ENCODE measurements at regions not wholly inside any gene's neighbourhood (a gene's known extent, or its start where the extent isn't known, plus 50 kb on each side); places are given as distances from the start of the nearest gene placed in this dataset.

DNA sequence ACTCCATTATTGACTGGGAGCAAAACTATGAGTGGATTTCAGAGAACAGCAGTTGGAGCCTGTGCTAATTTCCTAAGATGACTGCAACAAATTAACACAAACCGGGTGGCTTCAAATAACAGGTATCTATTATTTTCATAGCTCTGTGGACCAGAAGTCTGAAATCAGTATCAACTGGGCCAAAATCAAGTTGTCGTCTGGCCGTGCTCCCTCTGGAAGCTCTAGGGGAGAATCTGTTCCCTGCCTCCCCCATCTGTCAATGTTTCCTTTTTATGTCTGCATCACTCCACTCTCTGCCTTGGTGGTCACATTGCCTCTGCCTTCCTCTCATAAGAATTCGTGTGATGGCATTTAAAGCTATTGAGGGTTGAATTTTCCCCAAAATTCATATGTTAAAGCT is 269.8 kb downstream of the TMX3 start:
- TF ChIP-seq, protein P1, sequence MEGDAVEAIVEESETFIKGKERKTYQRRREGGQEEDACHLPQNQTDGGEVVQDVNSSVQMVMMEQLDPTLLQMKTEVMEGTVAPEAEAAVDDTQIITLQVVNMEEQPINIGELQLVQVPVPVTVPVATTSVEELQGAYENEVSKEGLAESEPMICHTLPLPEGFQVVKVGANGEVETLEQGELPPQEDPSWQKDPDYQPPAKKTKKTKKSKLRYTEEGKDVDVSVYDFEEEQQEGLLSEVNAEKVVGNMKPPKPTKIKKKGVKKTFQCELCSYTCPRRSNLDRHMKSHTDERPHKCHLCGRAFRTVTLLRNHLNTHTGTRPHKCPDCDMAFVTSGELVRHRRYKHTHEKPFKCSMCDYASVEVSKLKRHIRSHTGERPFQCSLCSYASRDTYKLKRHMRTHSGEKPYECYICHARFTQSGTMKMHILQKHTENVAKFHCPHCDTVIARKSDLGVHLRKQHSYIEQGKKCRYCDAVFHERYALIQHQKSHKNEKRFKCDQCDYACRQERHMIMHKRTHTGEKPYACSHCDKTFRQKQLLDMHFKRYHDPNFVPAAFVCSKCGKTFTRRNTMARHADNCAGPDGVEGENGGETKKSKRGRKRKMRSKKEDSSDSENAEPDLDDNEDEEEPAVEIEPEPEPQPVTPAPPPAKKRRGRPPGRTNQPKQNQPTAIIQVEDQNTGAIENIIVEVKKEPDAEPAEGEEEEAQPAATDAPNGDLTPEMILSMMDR (IDR thresholded peaks at IDR 0.05; ENCODE audit: low read depth, low read length): no peak
- no peak for TF ChIP-seq EZH2phosphoT487 (IDR thresholded peaks at IDR 0.05; ENCODE audit: low read depth)
- no peak overlapping the region for H3K27ac ChIP-seq (ENCODE audit: low read length)
- H3K9me3 ChIP-seq (ENCODE audit: insufficient read depth, low read length): no peaks in the 10 kb centered on the region
- no peaks in the 10 kb centered on the region for H3K27me3 ChIP-seq (ENCODE audit: low read depth, low read length)
- no peaks in the 10 kb centered on the region for H4K20me1 ChIP-seq (ENCODE audit: insufficient read depth, low read length)
- no peak overlapping the region for H3K9ac ChIP-seq (ENCODE audit: low read length)
- H3K79me2 ChIP-seq (ENCODE audit: low read length): no peaks in the 10 kb centered on the region
- H2AFZ ChIP-seq (ENCODE audit: low read depth, low read length): no peak overlapping the region
- no peak overlapping the region for H3K4me2 ChIP-seq (ENCODE audit: low read length)
- H3K4me3 ChIP-seq (ENCODE audit: low read length): no peak overlapping the region
- no peaks in the 10 kb centered on the region for H3K36me3 ChIP-seq (replicated peaks; ENCODE audit: low read depth, low read length)
- H3K4me1 ChIP-seq (ENCODE audit: low read length): no peaks in the 10 kb centered on the region; the same call in 1 of the 2 replicates

DNA sequence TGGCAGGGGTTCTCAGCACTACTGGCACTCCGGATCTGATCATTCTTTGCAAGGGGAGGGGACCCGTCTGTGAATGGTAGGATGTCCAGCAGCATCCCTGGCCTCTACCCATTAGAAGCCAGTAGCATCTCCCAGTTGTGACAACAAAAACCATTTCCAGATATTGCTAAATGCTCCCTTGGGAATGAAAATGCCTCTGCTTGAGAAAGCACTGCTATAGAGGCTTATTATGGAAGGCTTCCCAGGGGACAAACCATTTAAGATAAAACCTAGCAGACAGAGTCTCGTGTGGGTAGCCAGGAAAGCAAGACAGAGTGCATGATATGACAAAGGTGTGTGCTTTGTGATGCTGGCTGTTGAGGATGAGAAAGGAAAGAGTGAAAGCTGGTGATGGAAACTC is 273.7 kb downstream of the TMX3 start:
- TF ChIP-seq, protein P1 (IDR thresholded peaks at IDR 0.05; ENCODE audit: low read depth, low read length): no peak
- no peak for TF ChIP-seq EZH2phosphoT487 (IDR thresholded peaks at IDR 0.05; ENCODE audit: low read depth)
- Histone ChIP-seq H3K27ac (ENCODE audit: low read length) (no peak overlapping the region), H3K79me2 (ENCODE audit: low read length) (no peaks in the 10 kb centered on the region), H4K20me1 (ENCODE audit: insufficient read depth, low read length) (no peaks in the 10 kb centered on the region), H3K9ac (ENCODE audit: low read length) (no peak overlapping the region), H3K9me3 (ENCODE audit: insufficient read depth, low read length) (0 out of 2 replicates have a peak, but pooled peaks cover 3% of the 10 kb centered on the region), H2AFZ (ENCODE audit: low read depth, low read length) (no peak overlapping the region), H3K36me3 (replicated peaks; ENCODE audit: low read depth, low read length) (no peaks in the 10 kb centered on the region), H3K4me3 (ENCODE audit: low read length) (no peak overlapping the region), H3K4me1 (ENCODE audit: low read length) (no peaks in the 10 kb centered on the region; the same call in 1 of the 2 replicates), H3K4me2 (ENCODE audit: low read length) (no peak overlapping the region), H3K27me3 (ENCODE audit: low read depth, low read length) (no peaks in the 10 kb centered on the region)

DNA sequence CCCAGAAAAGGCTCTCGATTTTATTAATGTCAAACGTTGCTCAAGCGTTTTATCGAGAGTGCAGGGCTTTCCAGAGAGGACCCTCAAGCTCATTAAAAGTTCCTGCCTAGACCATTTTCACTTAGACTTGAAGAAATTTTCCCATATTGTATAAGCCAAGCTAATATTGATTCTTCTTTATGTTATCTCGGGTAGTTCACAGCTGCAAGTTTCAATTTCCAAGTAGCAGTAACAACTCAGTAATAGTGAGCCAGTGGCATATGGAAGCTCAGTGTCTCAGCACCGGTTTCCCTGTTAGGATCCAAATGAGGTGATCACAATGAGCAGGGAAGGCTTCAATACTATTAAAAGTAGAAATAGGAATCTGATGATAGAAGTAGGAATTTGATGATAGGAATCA is 274.5 kb downstream of the TMX3 start:
- H3K27me3 ChIP-seq (ENCODE audit: low read depth, low read length): no peaks in the 10 kb centered on the region
- H3K27ac ChIP-seq (ENCODE audit: low read length): no peak overlapping the region
- no peak overlapping the region for H3K4me2 ChIP-seq (ENCODE audit: low read length)
- TF ChIP-seq, protein P1 (IDR thresholded peaks at IDR 0.05; ENCODE audit: low read depth, low read length): no peak
- TF ChIP-seq EZH2phosphoT487 (IDR thresholded peaks at IDR 0.05; ENCODE audit: low read depth): no peak
- no peak overlapping the region for H3K4me3 ChIP-seq (ENCODE audit: low read length)
- H3K9ac ChIP-seq (ENCODE audit: low read length): no peak overlapping the region
- 0 out of 2 replicates have a peak, but pooled peaks cover 3% of the 10 kb centered on the region for H3K9me3 ChIP-seq (ENCODE audit: insufficient read depth, low read length)
- H3K79me2 ChIP-seq (ENCODE audit: low read length): no peaks in the 10 kb centered on the region
- no peaks in the 10 kb centered on the region for H3K4me1 ChIP-seq (ENCODE audit: low read length)
- H3K36me3 ChIP-seq (replicated peaks; ENCODE audit: low read depth, low read length): no peaks in the 10 kb centered on the region
- no peaks in the 10 kb centered on the region for H4K20me1 ChIP-seq (ENCODE audit: insufficient read depth, low read length)
- no peak overlapping the region for H2AFZ ChIP-seq (ENCODE audit: low read depth, low read length)

DNA sequence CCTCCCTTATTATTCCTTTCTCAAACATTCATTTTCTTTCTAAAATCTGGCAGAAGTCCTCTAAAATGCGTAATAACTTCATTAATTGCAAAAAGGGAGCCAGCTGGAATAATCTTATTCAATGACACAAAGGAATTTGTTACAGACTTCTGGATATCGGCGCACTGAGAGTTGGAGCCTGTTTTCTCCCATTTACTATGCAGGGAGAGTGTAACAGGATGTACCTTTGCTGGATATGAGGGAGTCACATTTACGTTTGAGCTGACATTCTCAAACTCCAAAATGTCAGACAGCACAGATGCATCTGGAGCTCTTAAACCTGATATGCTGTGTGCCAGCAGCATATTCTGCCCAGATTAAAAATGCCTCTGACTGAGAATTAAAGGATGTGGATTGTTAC is 275.3 kb downstream of the TMX3 start:
- no peaks in the 10 kb centered on the region for H3K27me3 ChIP-seq (ENCODE audit: low read depth, low read length)
- H3K4me1 ChIP-seq (ENCODE audit: low read length): no peaks in the 10 kb centered on the region
- no peak overlapping the region for H2AFZ ChIP-seq (ENCODE audit: low read depth, low read length)
- H3K9ac ChIP-seq (ENCODE audit: low read length): no peak overlapping the region
- TF ChIP-seq, protein P1 (IDR thresholded peaks at IDR 0.05; ENCODE audit: low read depth, low read length): no peak
- TF ChIP-seq EZH2phosphoT487 (IDR thresholded peaks at IDR 0.05; ENCODE audit: low read depth): no peak
- no peaks in the 10 kb centered on the region for H3K36me3 ChIP-seq (replicated peaks; ENCODE audit: low read depth, low read length)
- no peaks in the 10 kb centered on the region for H4K20me1 ChIP-seq (ENCODE audit: insufficient read depth, low read length)
- H3K4me2 ChIP-seq (ENCODE audit: low read length): no peak overlapping the region
- H3K4me3 ChIP-seq (ENCODE audit: low read length): no peak overlapping the region
- H3K79me2 ChIP-seq (ENCODE audit: low read length): no peaks in the 10 kb centered on the region
- H3K9me3 ChIP-seq (ENCODE audit: insufficient read depth, low read length): 0 out of 2 replicates have a peak, but pooled peaks cover 3% of the 10 kb centered on the region
- H3K27ac ChIP-seq (ENCODE audit: low read length): no peak overlapping the region

Data from OCI-LY3 (cell line).